ENCODE measurements at regions not wholly inside any gene's neighbourhood (a gene's known extent, or its start where the extent isn't known, plus 50 kb on each side); places are given as distances from the start of the nearest gene placed in this dataset.

DNA sequence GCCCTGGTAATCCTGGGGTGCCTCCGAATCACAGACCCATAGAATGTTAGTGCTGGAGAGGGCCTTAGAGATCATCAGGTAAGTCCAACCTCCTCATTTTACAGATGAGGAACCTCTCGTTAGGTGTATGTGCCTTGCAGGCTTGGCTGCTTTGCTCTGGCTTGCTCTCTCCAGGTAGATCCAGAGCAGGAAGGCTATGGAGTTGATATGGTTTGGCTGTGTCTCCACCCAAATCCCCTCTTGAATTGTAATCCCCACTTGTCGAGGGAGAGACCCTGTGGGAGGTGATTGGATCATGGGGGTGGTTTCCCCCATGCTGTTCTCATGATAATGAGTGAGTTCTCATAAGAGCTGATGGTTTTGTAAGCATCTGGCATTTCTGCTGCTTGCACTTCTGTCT is 186.0 kb upstream of the PLXNA2 start:
- POLR2A ChIA-PET = no interaction called here
- Histone ChIP-seq H3K36me3 (ENCODE audit: control insufficient read depth in 2 of 2, insufficient read depth in 1 of 2, low read length in 2 of 2) (no peaks in the 10 kb centered on the region), H3K27ac (ENCODE audit: extremely low read depth, low read depth, low read length) (no peak overlapping the region), H3K4me3 (ENCODE audit: low read depth, low read length) (no peak overlapping the region), H3K9me3 (ENCODE audit: control insufficient read depth, insufficient read depth, low read depth, low read length) (no peaks in the 10 kb centered on the region), H3K4me1 (ENCODE audit: control insufficient read depth, insufficient read depth, low read length) (no peaks in the 10 kb centered on the region)
- CTCF ChIA-PET = no interaction called here
- TF ChIP-seq ZNF473 (tag by site-specific recombination; IDR thresholded peaks at IDR 0.05) (no peak), ZNF23 (tag by site-specific recombination; IDR thresholded peaks at IDR 0.05; ENCODE audit: borderline replicate concordance) (no peak), ZNF350 (tag by site-specific recombination; IDR thresholded peaks at IDR 0.05) (no peak)
- TF ChIP-seq, protein P1, sequence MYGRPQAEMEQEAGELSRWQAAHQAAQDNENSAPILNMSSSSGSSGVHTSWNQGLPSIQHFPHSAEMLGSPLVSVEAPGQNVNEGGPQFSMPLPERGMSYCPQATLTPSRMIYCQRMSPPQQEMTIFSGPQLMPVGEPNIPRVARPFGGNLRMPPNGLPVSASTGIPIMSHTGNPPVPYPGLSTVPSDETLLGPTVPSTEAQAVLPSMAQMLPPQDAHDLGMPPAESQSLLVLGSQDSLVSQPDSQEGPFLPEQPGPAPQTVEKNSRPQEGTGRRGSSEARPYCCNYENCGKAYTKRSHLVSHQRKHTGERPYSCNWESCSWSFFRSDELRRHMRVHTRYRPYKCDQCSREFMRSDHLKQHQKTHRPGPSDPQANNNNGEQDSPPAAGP (tag by site-specific recombination; IDR thresholded peaks at IDR 0.05) = no peak

DNA sequence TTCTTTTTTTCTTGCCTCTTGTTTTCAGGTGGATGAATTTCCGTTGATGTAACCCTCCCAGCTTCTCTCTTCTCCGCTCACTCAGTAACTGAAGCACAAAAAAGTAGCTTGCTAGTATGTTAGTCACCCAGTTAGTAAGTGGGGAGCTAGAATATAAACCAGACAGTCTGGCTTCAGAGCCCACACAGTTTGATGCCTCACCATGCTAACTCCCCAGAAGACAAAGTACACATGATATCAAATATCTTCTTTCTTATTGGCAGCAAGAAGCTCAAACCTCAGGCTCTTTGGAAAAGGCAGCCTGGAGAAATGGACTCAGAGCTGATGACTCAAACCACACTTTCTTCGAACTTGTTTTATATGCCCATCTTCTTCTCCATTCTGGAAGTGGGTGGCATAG is 187.5 kb upstream of the PLXNA2 start:
- Histone ChIP-seq H3K4me1 (ENCODE audit: control insufficient read depth, insufficient read depth, low read length) (no peaks in the 10 kb centered on the region), H3K4me3 (ENCODE audit: low read depth, low read length) (no peak overlapping the region), H3K9me3 (ENCODE audit: control insufficient read depth, insufficient read depth, low read depth, low read length) (no peaks in the 10 kb centered on the region), H3K36me3 (ENCODE audit: control insufficient read depth in 2 of 2, insufficient read depth in 1 of 2, low read length in 2 of 2) (no peaks in the 10 kb centered on the region), H3K27ac (ENCODE audit: extremely low read depth, low read depth, low read length) (no peak overlapping the region)
- TF ChIP-seq YY1 (tag by site-specific recombination; IDR thresholded peaks at IDR 0.05) = no peak
- TF ChIP-seq, protein P1 (tag by site-specific recombination; IDR thresholded peaks at IDR 0.05) = no peak
- TF ChIP-seq ZEB2 (tag by site-specific recombination; IDR thresholded peaks at IDR 0.05) = no peak
- TF ChIP-seq BCL11A (tag by site-specific recombination; IDR thresholded peaks at IDR 0.05; ENCODE audit: low read depth) = no peak
- ChIA-PET POLR2A (interaction anchor here (1.1 kb wide), 1 partner anchor 126 kb away, joined by 4 read pairs; no protein-coding TSS in a partner anchor), CTCF (no interaction called here)

DNA sequence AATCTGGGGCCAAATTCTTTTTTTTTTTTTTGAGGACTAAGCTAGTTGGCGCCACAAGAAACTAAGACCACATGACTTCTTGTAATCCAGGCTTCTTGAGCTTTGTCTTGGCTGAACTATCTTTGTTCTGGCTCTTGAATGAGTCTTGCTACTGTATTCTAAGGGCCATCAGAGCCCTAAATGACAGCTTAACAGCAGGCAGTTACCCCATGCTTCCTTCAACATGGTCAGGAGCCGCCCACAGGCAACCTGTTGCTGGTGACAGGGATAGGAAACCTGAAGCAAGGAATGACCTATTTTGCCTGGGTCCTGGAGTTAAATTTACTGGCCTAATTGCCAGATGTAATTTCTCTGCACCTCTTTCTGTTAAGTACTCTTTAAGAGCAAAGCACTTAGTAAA is 188.2 kb upstream of the PLXNA2 start:
- no peak overlapping the region for H3K27ac ChIP-seq (ENCODE audit: extremely low read depth, low read depth, low read length)
- TF ChIP-seq SCRT2 (tag by site-specific recombination; IDR thresholded peaks at IDR 0.05) (peak; percentile 77), SCRT1 (tag by site-specific recombination; IDR thresholded peaks at IDR 0.05; ENCODE audit: borderline replicate concordance) (0 out of 2 replicates have a peak, but pooled peaks have one; percentile 41), ZNF214 (tag by site-specific recombination; IDR thresholded peaks at IDR 0.05; ENCODE audit: borderline replicate concordance) (no peak), ZIC2 (tag by site-specific recombination; IDR thresholded peaks at IDR 0.05) (no peak), ZNF175 (tag by site-specific recombination; IDR thresholded peaks at IDR 0.05) (no peak), ZNF2 (tag by site-specific recombination; IDR thresholded peaks at IDR 0.05) (no peak), WT1 (tag by site-specific recombination; IDR thresholded peaks at IDR 0.05) (no peak)
- TF ChIP-seq, protein P2, sequence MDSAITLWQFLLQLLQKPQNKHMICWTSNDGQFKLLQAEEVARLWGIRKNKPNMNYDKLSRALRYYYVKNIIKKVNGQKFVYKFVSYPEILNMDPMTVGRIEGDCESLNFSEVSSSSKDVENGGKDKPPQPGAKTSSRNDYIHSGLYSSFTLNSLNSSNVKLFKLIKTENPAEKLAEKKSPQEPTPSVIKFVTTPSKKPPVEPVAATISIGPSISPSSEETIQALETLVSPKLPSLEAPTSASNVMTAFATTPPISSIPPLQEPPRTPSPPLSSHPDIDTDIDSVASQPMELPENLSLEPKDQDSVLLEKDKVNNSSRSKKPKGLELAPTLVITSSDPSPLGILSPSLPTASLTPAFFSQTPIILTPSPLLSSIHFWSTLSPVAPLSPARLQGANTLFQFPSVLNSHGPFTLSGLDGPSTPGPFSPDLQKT (IDR thresholded peaks at IDR 0.05; ENCODE audit: borderline replicate concordance, low read depth, low read length) = no peak
- TF ChIP-seq, protein P3, sequence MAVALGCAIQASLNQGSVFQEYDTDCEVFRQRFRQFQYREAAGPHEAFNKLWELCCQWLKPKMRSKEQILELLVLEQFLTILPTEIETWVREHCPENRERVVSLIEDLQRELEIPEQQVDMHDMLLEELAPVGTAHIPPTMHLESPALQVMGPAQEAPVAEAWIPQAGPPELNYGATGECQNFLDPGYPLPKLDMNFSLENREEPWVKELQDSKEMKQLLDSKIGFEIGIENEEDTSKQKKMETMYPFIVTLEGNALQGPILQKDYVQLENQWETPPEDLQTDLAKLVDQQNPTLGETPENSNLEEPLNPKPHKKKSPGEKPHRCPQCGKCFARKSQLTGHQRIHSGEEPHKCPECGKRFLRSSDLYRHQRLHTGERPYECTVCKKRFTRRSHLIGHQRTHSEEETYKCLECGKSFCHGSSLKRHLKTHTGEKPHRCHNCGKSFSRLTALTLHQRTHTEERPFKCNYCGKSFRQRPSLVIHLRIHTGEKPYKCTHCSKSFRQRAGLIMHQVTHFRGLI (tag by site-specific recombination; IDR thresholded peaks at IDR 0.05) = no peak
- H3K4me1 ChIP-seq (ENCODE audit: control insufficient read depth, insufficient read depth, low read length) = no peaks in the 10 kb centered on the region
- H3K36me3 ChIP-seq (ENCODE audit: control insufficient read depth in 2 of 2, insufficient read depth in 1 of 2, low read length in 2 of 2) = no peaks in the 10 kb centered on the region
- CTCF ChIA-PET = no interaction called here
- no peak overlapping the region for H3K4me3 ChIP-seq (ENCODE audit: low read depth, low read length)
- POLR2A ChIA-PET = interaction anchor here (0.6 to 1.1 kb wide), 2 partner anchors 127 to 179 kb away, joined by 3 to 4 read pairs; no protein-coding TSS in a partner anchor
- H3K9me3 ChIP-seq (ENCODE audit: control insufficient read depth, insufficient read depth, low read depth, low read length) = no peaks in the 10 kb centered on the region
